MM.1S (cell line): ENCODE measurements at regions not wholly inside any gene's neighbourhood (a gene's known extent, or its start where the extent isn't known, plus 50 kb on each side); places are given as distances from the start of the nearest gene placed in this dataset.

Source experiments
- EZH2 ChIP-seq: fragments of 300-600 bp; sonication (generic); optimal IDR thresholded peaks from 2 replicates; pipeline ENCODE3; 2017; ENCODE audit warnings: low read depth, mild to moderate bottlenecking, antibody characterized with exemption, low read length, mixed read lengths
- EZH2phosphoT487 ChIP-seq: fragments of 300-600 bp; sonication (generic); IDR thresholded peaks from 2 replicates; pipeline ENCODE4 v1.6.1; 2018; ENCODE audit warnings: antibody characterized with exemption, low read length
- TF ChIP-seq, protein P1 (sequence below): fragments of 300-600 bp; sonication (generic); IDR thresholded peaks from 2 replicates; pipeline ENCODE4 v1.5.1; 2016; ENCODE audit warnings: antibody characterized with exemption, low read length, mixed read lengths

DNA sequence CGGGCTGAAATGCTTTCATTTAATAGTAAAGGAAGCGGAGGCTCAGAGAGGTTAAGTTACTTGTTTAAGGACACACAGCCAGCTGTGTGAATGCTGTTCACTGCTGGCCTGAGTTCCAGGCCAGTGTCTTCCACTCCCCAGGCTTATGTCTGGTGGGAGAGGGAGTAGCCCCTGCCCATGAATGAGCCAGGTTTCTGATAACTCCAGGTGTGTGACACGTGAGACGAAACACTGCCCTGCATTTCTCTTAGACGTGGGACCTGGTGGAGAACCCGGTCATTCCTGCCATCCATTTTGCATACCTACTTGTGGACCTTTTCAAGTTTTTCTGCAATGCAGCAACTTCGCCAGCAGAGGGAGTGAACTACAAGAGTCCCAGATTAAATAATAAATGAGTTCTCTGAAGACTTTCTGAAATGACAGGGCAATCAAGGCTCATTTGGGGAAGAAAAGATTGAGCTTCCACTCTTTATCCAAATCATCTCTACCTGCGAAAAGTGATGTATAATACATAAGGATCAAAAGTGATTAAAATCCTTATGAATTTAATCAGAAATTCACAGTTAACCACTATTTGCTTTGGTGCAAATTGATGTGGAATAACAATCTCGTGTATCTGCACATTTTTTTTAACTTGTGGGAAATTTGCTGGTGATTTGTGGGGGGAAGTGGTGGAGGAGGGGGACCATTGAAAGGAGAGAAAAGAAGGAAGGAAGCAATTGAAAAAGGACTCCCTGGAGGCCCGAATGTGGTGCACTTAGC is 79.4 kb upstream of the ASB18 start:
- TF ChIP-seq, protein P1, sequence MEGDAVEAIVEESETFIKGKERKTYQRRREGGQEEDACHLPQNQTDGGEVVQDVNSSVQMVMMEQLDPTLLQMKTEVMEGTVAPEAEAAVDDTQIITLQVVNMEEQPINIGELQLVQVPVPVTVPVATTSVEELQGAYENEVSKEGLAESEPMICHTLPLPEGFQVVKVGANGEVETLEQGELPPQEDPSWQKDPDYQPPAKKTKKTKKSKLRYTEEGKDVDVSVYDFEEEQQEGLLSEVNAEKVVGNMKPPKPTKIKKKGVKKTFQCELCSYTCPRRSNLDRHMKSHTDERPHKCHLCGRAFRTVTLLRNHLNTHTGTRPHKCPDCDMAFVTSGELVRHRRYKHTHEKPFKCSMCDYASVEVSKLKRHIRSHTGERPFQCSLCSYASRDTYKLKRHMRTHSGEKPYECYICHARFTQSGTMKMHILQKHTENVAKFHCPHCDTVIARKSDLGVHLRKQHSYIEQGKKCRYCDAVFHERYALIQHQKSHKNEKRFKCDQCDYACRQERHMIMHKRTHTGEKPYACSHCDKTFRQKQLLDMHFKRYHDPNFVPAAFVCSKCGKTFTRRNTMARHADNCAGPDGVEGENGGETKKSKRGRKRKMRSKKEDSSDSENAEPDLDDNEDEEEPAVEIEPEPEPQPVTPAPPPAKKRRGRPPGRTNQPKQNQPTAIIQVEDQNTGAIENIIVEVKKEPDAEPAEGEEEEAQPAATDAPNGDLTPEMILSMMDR = peak; percentile 72
- TF ChIP-seq EZH2phosphoT487 = no peak
- no peak for TF ChIP-seq EZH2
